Tibial nerve (tissue), 4 donors: ENCODE measurements at regions not wholly inside any gene's neighbourhood (a gene's known extent, or its start where the extent isn't known, plus 50 kb on each side); places are given as distances from the start of the nearest gene placed in this dataset.

Experiments used
- DNase-seq, 2 donors: peaks; one replicate each; pipeline ENCODE4 v3.0.0-alpha.2; 2019; ENCODE audit warnings: low spot score in 2 of 2
- H3K27ac ChIP-seq, 4 donors: fragments of 200-600 bp; sonication (generic) in 3 of 4; one replicate each; pipeline ENCODE4 v1.5.1; 2017 to 2019; ENCODE audit warnings: mild to moderate bottlenecking in 1 of 4
- H3K27me3 ChIP-seq, 2 donors: fragments of 200-600 bp; sonication (generic) in 1 of 2; one replicate each; pipeline versions ENCODE4 v1.5.1 to v1.6.0; 2017 to 2019
- H3K36me3 ChIP-seq, 3 donors: fragments of 200-600 bp; sonication (generic); one replicate each; pipeline ENCODE4 v1.5.1; 2018 to 2019
- H3K4me1 ChIP-seq, 4 donors: fragments of 200-600 bp; sonication (generic) in 3 of 4; one replicate each; pipeline ENCODE4 v1.5.1; 2017 to 2019
- H3K4me3 ChIP-seq, 4 donors: fragments of 200-600 bp; sonication (generic) in 3 of 4; one replicate each; pipeline ENCODE4 v1.5.1; 2017 to 2019; ENCODE audit warnings: mild to moderate bottlenecking in 1 of 4, moderate library complexity in 1 of 4
- H3K9me3 ChIP-seq, 4 donors: fragments of 200-600 bp; sonication (generic) in 3 of 4; one replicate each; pipeline ENCODE4 v1.5.1; 2017 to 2019
- CTCF ChIP-seq, 5 experiments: fragments of 200-600 bp in 3 of 5; fragments of 450-650 bp in 2 of 5; sonication (generic) in 3 of 5; IDR thresholded peaks; one replicate each; pipeline ENCODE4 v1.5.1; 2016 to 2019; ENCODE audit warnings: antibody characterized with exemption in 5 of 5, mild to moderate bottlenecking in 3 of 5, moderate library complexity in 2 of 5
- EP300 ChIP-seq, 2 donors: sonication (generic); formaldehyde crosslinking; IDR thresholded peaks; one replicate each; pipeline ENCODE4 v1.6.1; 2017; ENCODE audit warnings: antibody characterized with exemption in 2 of 2, mild to moderate bottlenecking in 1 of 2
- POLR2A ChIP-seq, 2 donors: fragments of 450-650 bp; IDR thresholded peaks; one replicate each; pipeline ENCODE4 v1.6.1; 2017; ENCODE audit warnings: antibody characterized with exemption in 2 of 2, mild to moderate bottlenecking in 2 of 2, moderate library complexity in 2 of 2
- WGBS, 2 donors: methylation state at CpG; one replicate each; pipeline ENCODE4 v1.1.5; 2018; 5-methylcytosine and 5-hydroxymethylcytosine counted together

- TF ChIP-seq POLR2A (IDR thresholded peaks at IDR 0.05) (no peak), EP300 (IDR thresholded peaks at IDR 0.05) (no peak), CTCF (IDR thresholded peaks at IDR 0.05) (no peak)
- Histone ChIP-seq H3K36me3 (no peaks in the 10 kb centered on the region), H3K27me3 (peaks cover 0 to 63% of the 10 kb centered on the region in 2 donors), H3K27ac (no peak overlapping the region), H3K4me3 (no peak overlapping the region), H3K9me3 (no peaks in the 10 kb centered on the region), H3K4me1 (peaks cover 0 to 54% (median 18%) of the 10 kb centered on the region in 4 donors)
- no peak for DNase-seq
- WGBS, 2 donors, result 9 to 14% methylated on average over 24 of the region's 24 CpGs
These were observed 128.7 kb upstream of the DPYD start for GRCh38 chr1:98049370-98050135.

DNA sequence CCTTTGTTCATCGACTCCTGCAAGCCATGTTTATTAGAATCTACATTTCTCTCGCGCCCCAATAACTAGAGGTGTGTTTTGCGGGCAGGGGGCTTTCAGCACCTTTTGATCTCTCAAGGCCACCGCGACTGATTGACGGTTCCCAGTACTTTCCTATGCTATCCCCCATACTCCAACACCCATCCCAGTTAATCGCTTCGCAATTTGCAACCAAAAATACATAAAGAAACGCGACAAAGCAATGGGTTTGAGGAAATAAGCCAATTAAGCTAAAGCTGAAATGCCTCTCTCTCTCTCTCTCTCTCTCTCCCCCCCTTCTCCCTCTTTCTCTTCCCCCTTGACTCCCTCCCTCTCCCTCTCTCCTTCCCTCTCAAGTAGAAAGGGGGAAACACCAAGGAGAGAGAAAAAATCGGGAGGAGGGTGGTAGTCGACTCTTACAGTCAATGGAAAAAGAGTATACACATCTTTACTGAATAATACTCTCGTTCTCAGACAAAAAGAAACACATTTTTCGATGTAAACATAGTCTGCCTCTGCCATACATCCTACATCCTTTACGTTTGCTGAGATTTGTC is 128.0 kb upstream of the DPYD start:
- H3K27me3 ChIP-seq, result peaks cover 0 to 68% of the 10 kb centered on the region in 2 donors
- no peaks in the 10 kb centered on the region for H3K9me3 ChIP-seq
- peak overlapping the region in 3 of 4 donors; percentile 8 to 36 (median 20) for H3K4me3 ChIP-seq
- DNase-seq, result no peak
- H3K4me1 ChIP-seq, result peaks cover 0 to 51% (median 19%) of the 10 kb centered on the region in 4 donors
- H3K27ac ChIP-seq, result no peak overlapping the region
- no peaks in the 10 kb centered on the region for H3K36me3 ChIP-seq
- TF ChIP-seq POLR2A (IDR thresholded peaks at IDR 0.05) (no peak), EP300 (IDR thresholded peaks at IDR 0.05) (no peak), CTCF (IDR thresholded peaks at IDR 0.05) (no peak)
- 3 to 4% methylated on average over 16 of the region's 16 CpGs for WGBS, 2 donors

- TF ChIP-seq CTCF (IDR thresholded peaks at IDR 0.05), result peak in 1 of 5 experiments; percentile 6
- no peak for TF ChIP-seq EP300 (IDR thresholded peaks at IDR 0.05)
- TF ChIP-seq POLR2A (IDR thresholded peaks at IDR 0.05), result no peak
- Histone ChIP-seq H3K4me1 (peaks cover 0 to 45% (median 13%) of the 10 kb centered on the region in 4 donors), H3K27ac (no peak overlapping the region), H3K4me3 (peak overlapping the region in 3 of 4 donors; percentile 8 to 36 (median 20)), H3K36me3 (no peaks in the 10 kb centered on the region), H3K27me3 (peaks cover 0 to 74% of the 10 kb centered on the region in 2 donors), H3K9me3 (no peaks in the 10 kb centered on the region)
- peak; percentile 62 to 76 for DNase-seq
- 1 to 2% methylated on average over 15 of the region's 15 CpGs for WGBS, 2 donors
These were observed 127.4 kb upstream of the DPYD start for GRCh38 chr1:98048244-98048643.

DNA sequence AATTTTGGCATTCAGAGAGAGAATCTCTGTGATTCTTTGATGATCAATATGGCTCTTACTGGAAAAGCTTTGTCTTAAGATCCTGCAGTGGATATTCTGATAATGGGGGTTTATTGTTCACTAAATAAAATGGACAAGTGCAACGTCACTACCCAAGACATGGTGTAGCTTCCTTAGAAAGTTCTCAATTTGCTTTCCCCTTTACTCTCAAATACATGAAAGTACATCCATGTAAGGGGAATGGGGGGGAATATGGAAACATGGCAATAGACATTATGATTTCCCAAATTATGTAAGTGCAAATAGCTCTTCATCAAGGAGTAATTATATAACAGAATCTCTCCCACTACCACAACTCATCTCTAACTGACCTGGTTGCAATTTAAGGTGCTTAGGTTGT is 126.3 kb upstream of the DPYD start:
- WGBS, 2 donors, result 33 to 51% methylated on average over 1 of the region's 1 CpG
- Histone ChIP-seq H3K27me3 (peaks cover 0 to 80% of the 10 kb centered on the region in 2 donors), H3K27ac (no peak overlapping the region), H3K4me3 (no peak overlapping the region), H3K4me1 (peaks cover 0 to 38% (median 11%) of the 10 kb centered on the region in 4 donors), H3K36me3 (no peaks in the 10 kb centered on the region), H3K9me3 (no peaks in the 10 kb centered on the region)
- TF ChIP-seq EP300 (IDR thresholded peaks at IDR 0.05) (no peak), CTCF (IDR thresholded peaks at IDR 0.05) (no peak), POLR2A (IDR thresholded peaks at IDR 0.05) (no peak)
- DNase-seq, result no peak
